HepG2 (cell line): ENCODE measurements at regions not wholly inside any gene's neighbourhood (a gene's known extent, or its start where the extent isn't known, plus 50 kb on each side); places are given as distances from the start of the nearest gene placed in this dataset.
"Not testable (repeated sequence)": the region's sequence is repeated elsewhere in the genome, so short reads cannot be mapped to it uniquely, and the experiment has no call there.

Experiments
- ATAC-seq: fragments of 200-7000 bp; cut with Tn5 transposase; 3 replicates; pipeline ENCODE4 v1.9.1; 2020; ENCODE audit warnings: mild to moderate bottlenecking, moderate library complexity
- BruUV-seq: library from RNA; stranded (reverse); fragments of 400-500 nt; replicated peaks from 2 replicates; lab custom pipeline; 2021; lab: Mats Ljungman, UMichigan
- CTCF ChIA-PET: fragments of 300-600 bp; formaldehyde crosslinking; extraction: SDS; loops from one replicate; lab custom pipeline; 2021; ENCODE audit warnings: low total read pairs, inconsistent platforms, low intra/inter-chr PET ratio; lab: Yijun Ruan, JAX
- POLR2A ChIA-PET: fragments of 350-600 bp; sonication (Branson Sonifier 250); formaldehyde crosslinking; loops from one replicate; lab custom pipeline; 2020; ENCODE audit warnings: antibody characterized with exemption, inconsistent platforms; lab: Yijun Ruan, JAX
- DNase-seq: peaks from one replicate; pipeline ENCODE4 v3.0.0-alpha.2; 2015; ENCODE audit warnings: low spot score
- FAIRE-seq: peaks from 3 replicates; lab custom pipeline; 2011; peaks lifted over from hg19 to GRCh38; lab: Jason Lieb, UNC
- H2AFZ ChIP-seq: one replicate; pipeline ENCODE4 v1.6.1; 2011; ENCODE audit warnings: low read length, inconsistent platforms
- H3K27ac ChIP-seq: fragments of 300-600 bp; 3 replicates; pipeline ENCODE4 v1.8.0; 2011; ENCODE audit warnings: mixed run types, mild to moderate bottlenecking, mixed read lengths, low read length, inconsistent platforms; ENCODE audit not compliant: insufficient read depth; ENCODE audit errors: extremely low read length
- H3K27me3 ChIP-seq, 2 experiments: fragments of 200-600 bp in 1 of 2; 2 replicates in 1 of 2; 3 replicates in 1 of 2; pipeline versions ENCODE4 v1.6.0 to v1.8.0; 2011; ENCODE audit warnings: low read length in 2 of 2, mild to moderate bottlenecking in 2 of 2, moderate library complexity in 2 of 2, inconsistent platforms in 1 of 2; ENCODE audit not compliant: insufficient read depth in 2 of 2, control insufficient read depth in 1 of 2
- H3K36me3 ChIP-seq, 2 experiments: fragments of 200-600 bp in 1 of 2; replicated peaks in 1 of 2; 2 replicates in 1 of 2; 3 replicates in 1 of 2; pipeline versions ENCODE4 v1.5.1 to v1.8.0; 2011; ENCODE audit warnings: low read length in 2 of 2, inconsistent platforms in 1 of 2; ENCODE audit not compliant: insufficient read depth in 2 of 2, control insufficient read depth in 1 of 2
- H3K4me1 ChIP-seq: 2 replicates; pipeline ENCODE4 v1.5.1; 2012; ENCODE audit warnings: low read length, inconsistent platforms; ENCODE audit not compliant: insufficient read depth
- H3K4me2 ChIP-seq: 2 replicates; pipeline ENCODE4 v1.6.0; 2011; ENCODE audit warnings: low read depth, low read length, inconsistent platforms
- H3K4me3 ChIP-seq, 3 experiments: fragments of 200-600 bp in 1 of 3; sonication (generic), shearing (Covaris generic) in 1 of 3; replicated peaks in 1 of 3; 2 replicates each; pipeline ENCODE4 v1.5.1; 2011 to 2016; ENCODE audit warnings: low read length in 3 of 3, inconsistent platforms in 2 of 3, low read depth in 2 of 3, mild to moderate bottlenecking in 2 of 3, control low read depth in 1 of 3, mixed read lengths in 1 of 3; ENCODE audit not compliant: insufficient read depth in 1 of 3
- H3K79me2 ChIP-seq: one replicate; pipeline ENCODE4 v1.6.1; 2011; ENCODE audit warnings: low read length, inconsistent platforms; ENCODE audit not compliant: insufficient read depth
- H3K9ac ChIP-seq: 2 replicates; pipeline ENCODE4 v1.6.0; 2011; ENCODE audit warnings: mild to moderate bottlenecking, low read depth, low read length, inconsistent platforms; ENCODE audit not compliant: insufficient read depth
- H3K9me3 ChIP-seq: 2 replicates; pipeline ENCODE4 v1.5.1; 2012; ENCODE audit warnings: mild to moderate bottlenecking, low read length
- H4K20me1 ChIP-seq: 2 replicates; pipeline ENCODE4 v1.6.0; 2011; ENCODE audit warnings: inconsistent platforms, mild to moderate bottlenecking, low read length, moderate library complexity; ENCODE audit not compliant: insufficient read depth
- FOXA1 ChIP-seq, 2 experiments: fragments of 450-650 bp in 1 of 2; sonication (generic) in 1 of 2; formaldehyde crosslinking in 1 of 2; IDR thresholded peaks; 2 replicates each; pipeline versions ENCODE4 v1.4.0 to v1.6.1; 2016 to 2020; ENCODE audit warnings: missing genetic modification reagents in 1 of 2
- FOXA3 ChIP-seq: IDR thresholded peaks from 2 replicates; pipeline ENCODE4 v1.6.1; 2016; ENCODE audit warnings: missing genetic modification reagents, missing compliant biosample characterization
- MATR3 ChIP-seq: sonication (generic); formaldehyde crosslinking; IDR thresholded peaks from 2 replicates; pipeline ENCODE4 v1.4.0; 2020; ENCODE audit warnings: missing genetic modification reagents
- SOX13 ChIP-seq, 3 experiments: fragments of 450-650 bp in 1 of 3; sonication (generic) in 1 of 3; formaldehyde crosslinking in 1 of 3; IDR thresholded peaks in 2 of 3; conservative IDR thresholded peaks in 1 of 3; 2 replicates each; pipeline versions ENCODE4 v1.5.0 to v1.6.1; 2016 to 2020; ENCODE audit warnings: antibody characterized with exemption in 1 of 3, mild to moderate bottlenecking in 1 of 3, missing compliant biosample characterization in 1 of 3, missing genetic modification reagents in 1 of 3, moderate library complexity in 1 of 3
- ZMYM4 ChIP-seq: sonication (generic); formaldehyde crosslinking; IDR thresholded peaks from 2 replicates; pipeline ENCODE4 v1.8.1; 2023; ENCODE audit warnings: mild to moderate bottlenecking, missing genetic modification reagents
- WGBS: methylation state at CpG from one replicate; pipeline ENCODE4 v1.1.6; 2017; ENCODE audit warnings: low lambda C conversion rate; 5-methylcytosine and 5-hydroxymethylcytosine counted together
- in situ Hi-C: cut with HindIII; loops from 2 replicates; pipeline ENCODE4 v1.10.0; 2017; ENCODE audit warnings: low pct_unique_long_range_greater_than_20kb; ENCODE audit not compliant: extremely low pct_ligation_motif_present
- intact Hi-C: fragments of 100-400 bp; cut with micrococcal nuclease; formaldehyde crosslinking; loops from one replicate; pipeline ENCODE4 v1.10.0; 2022; ENCODE audit not compliant: unreplicated experiment
- TF ChIP-seq, protein P1 (sequence below): sonication (generic); formaldehyde crosslinking; IDR thresholded peaks from 2 replicates; pipeline ENCODE4 v1.4.0; 2020; ENCODE audit warnings: missing genetic modification reagents, borderline replicate concordance

DNA sequence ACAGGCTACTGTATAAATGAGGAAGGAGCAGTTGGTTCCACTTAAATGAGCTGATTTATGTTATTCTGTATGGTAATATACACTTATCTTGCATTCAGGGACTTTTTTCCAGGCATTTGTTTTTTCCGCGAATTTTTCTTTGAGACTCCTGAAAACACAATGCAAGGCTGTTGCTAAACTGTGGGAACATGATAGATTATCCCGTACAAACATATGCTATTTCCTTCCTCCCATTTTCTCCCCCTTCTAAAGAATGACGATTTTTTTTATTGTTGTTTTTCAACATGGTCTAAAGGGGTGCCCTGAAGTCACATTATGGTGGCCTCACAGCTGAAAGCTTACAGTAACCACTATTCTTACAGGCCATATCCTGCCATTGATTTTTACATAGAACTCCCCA, 523.9 kb upstream of the NRP1 start:
- Histone ChIP-seq H3K27ac (no peak overlapping the region), H3K4me3 (no peak overlapping the region), H3K27me3 (no peaks in the 10 kb centered on the region), H3K4me2 (no peak overlapping the region), H2AFZ (no peak overlapping the region), H3K9me3 (no peaks in the 10 kb centered on the region), H3K79me2 (no peaks in the 10 kb centered on the region), H4K20me1 (no peaks in the 10 kb centered on the region), H3K4me1 (peaks cover 8% of the 10 kb centered on the region), H3K9ac (no peak overlapping the region), H3K36me3 (no peaks in the 10 kb centered on the region)
- no TSS peak for BruUV-seq
- ChIA-PET POLR2A (no interaction called here), CTCF (no interaction called here)
- no peak for DNase-seq
- WGBS, result 71% methylated on average over 4 of the region's 4 CpGs
- FAIRE-seq, result no peak
- no peak for ATAC-seq
- in situ Hi-C loops, result no loop called here
- intact Hi-C loops, result no loop called here
- TF ChIP-seq MATR3 (CRISPR knock-in tag), result no peak

DNA sequence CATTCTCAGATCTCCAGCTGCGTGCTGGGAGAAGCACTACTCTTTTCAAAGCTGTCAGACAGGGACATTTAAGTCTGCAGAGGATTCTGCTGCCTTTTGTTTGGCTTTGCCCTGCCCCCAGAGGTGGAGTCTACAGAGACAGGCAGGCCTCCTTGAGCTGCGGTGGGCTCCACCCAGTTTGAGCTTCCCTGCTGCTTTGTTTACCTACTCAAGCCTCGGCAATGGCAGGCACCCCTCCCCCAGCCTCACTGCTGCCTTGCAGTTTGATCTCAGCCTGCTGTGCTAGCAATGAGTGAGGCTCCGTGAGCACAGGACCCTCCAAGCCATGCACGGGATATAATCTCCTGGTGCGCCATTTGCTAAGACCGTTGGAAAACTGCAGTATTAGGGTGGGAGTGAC, 518.8 kb upstream of the NRP1 start:
- 0% methylated on average over 1 of the region's 7 CpGs for WGBS
- H3K79me2 ChIP-seq; BruUV-seq; POLR2A ChIA-PET; H3K27me3 ChIP-seq; H3K27ac ChIP-seq; DNase-seq; intact Hi-C loops; in situ Hi-C loops; H4K20me1 ChIP-seq; H3K9me3 ChIP-seq; H3K4me2 ChIP-seq; H2AFZ ChIP-seq; H3K4me1 ChIP-seq; H3K4me3 ChIP-seq; ATAC-seq; FAIRE-seq; H3K36me3 ChIP-seq; CTCF ChIA-PET; H3K9ac ChIP-seq; TF ChIP-seq SOX13, FOXA1 (IDR thresholded peaks at IDR 0.05): not testable (repeated sequence)
- TF ChIP-seq SOX13 (CRISPR knock-in tag; conservative IDR thresholded peaks at IDR 0.05 in 1 of 2, IDR thresholded peaks at IDR 0.05 in 1 of 2) (0 out of 4 replicates have a peak, but pooled peaks of 1 of the 2 experiments have one; percentile 11), ZMYM4 (peak; percentile 56; the same call in 1 of the 2 replicates), FOXA1 (CRISPR knock-in tag; IDR thresholded peaks at IDR 0.05) (peak; percentile 49; the same call in 1 of the 2 replicates), FOXA3 (0 out of 2 replicates have a peak, but pooled peaks have one; percentile 30)
- TF ChIP-seq, protein P1, sequence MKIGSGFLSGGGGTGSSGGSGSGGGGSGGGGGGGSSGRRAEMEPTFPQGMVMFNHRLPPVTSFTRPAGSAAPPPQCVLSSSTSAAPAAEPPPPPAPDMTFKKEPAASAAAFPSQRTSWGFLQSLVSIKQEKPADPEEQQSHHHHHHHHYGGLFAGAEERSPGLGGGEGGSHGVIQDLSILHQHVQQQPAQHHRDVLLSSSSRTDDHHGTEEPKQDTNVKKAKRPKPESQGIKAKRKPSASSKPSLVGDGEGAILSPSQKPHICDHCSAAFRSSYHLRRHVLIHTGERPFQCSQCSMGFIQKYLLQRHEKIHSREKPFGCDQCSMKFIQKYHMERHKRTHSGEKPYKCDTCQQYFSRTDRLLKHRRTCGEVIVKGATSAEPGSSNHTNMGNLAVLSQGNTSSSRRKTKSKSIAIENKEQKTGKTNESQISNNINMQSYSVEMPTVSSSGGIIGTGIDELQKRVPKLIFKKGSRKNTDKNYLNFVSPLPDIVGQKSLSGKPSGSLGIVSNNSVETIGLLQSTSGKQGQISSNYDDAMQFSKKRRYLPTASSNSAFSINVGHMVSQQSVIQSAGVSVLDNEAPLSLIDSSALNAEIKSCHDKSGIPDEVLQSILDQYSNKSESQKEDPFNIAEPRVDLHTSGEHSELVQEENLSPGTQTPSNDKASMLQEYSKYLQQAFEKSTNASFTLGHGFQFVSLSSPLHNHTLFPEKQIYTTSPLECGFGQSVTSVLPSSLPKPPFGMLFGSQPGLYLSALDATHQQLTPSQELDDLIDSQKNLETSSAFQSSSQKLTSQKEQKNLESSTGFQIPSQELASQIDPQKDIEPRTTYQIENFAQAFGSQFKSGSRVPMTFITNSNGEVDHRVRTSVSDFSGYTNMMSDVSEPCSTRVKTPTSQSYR, result peak; percentile 91
